Vagina (tissue), 2 donors: ENCODE measurements at regions not wholly inside any gene's neighbourhood (a gene's known extent, or its start where the extent isn't known, plus 50 kb on each side); places are given as distances from the start of the nearest gene placed in this dataset.

ENCODE experiments used
- DNase-seq, 2 donors: peaks; one replicate each; pipeline ENCODE4 v3.0.0-alpha.2; 2017; ENCODE audit errors: extremely low spot score in 2 of 2
- H3K27ac ChIP-seq: fragments of 200-600 bp; sonication (generic); one replicate; pipeline ENCODE4 v1.5.1; 2019
- H3K27me3 ChIP-seq: fragments of 200-600 bp; sonication (generic); one replicate; pipeline ENCODE4 v1.5.1; 2019
- H3K36me3 ChIP-seq, 2 donors: fragments of 200-600 bp; sonication (generic); one replicate each; pipeline ENCODE4 v1.5.1; 2017 to 2019
- H3K4me1 ChIP-seq: fragments of 200-600 bp; sonication (generic); one replicate; pipeline ENCODE4 v1.5.1; 2019
- H3K4me3 ChIP-seq, 2 donors: fragments of 200-600 bp; sonication (generic); 1 replicate in 1 of 2; 2 replicates in 1 of 2; pipeline ENCODE4 v1.5.1; 2016 to 2019
- H3K9me3 ChIP-seq: fragments of 200-600 bp; sonication (generic); one replicate; pipeline ENCODE4 v1.5.1; 2019
- CTCF ChIP-seq, 3 experiments: fragments of 450-650 bp in 2 of 3; fragments of 200-600 bp in 1 of 3; sonication (generic) in 1 of 3; IDR thresholded peaks; one replicate each; pipeline ENCODE4 v1.5.1; 2017 to 2019; ENCODE audit warnings: antibody characterized with exemption in 3 of 3, mild to moderate bottlenecking in 2 of 3, moderate library complexity in 2 of 3
- POLR2A ChIP-seq, 2 donors: fragments of 450-650 bp; IDR thresholded peaks; one replicate each; pipeline ENCODE4 v1.6.1; 2017; ENCODE audit warnings: antibody characterized with exemption in 2 of 2, mild to moderate bottlenecking in 2 of 2, moderate library complexity in 2 of 2
- POLR2AphosphoS5 ChIP-seq, 2 donors: sonication (generic); formaldehyde crosslinking; IDR thresholded peaks; one replicate each; pipeline ENCODE4 v1.9.0; 2017; ENCODE audit warnings: antibody characterized with exemption in 2 of 2, mild to moderate bottlenecking in 2 of 2, low read depth in 1 of 2; ENCODE audit not compliant: insufficient read depth in 1 of 2
- intact Hi-C: fragments of 100-400 bp; cut with DNase I; formaldehyde crosslinking; loops from one replicate; pipeline ENCODE4 v1.15.1; 2023

- Histone ChIP-seq H3K27ac (no peak overlapping the region), H3K27me3 (no peaks in the 10 kb centered on the region), H3K9me3 (no peaks in the 10 kb centered on the region), H3K4me1 (no peaks in the 10 kb centered on the region), H3K4me3 (no peak overlapping the region), H3K36me3 (no peaks in the 10 kb centered on the region)
- intact Hi-C loops, result no loop called here
- TF ChIP-seq CTCF (IDR thresholded peaks at IDR 0.05), result no peak
- TF ChIP-seq POLR2A (IDR thresholded peaks at IDR 0.05), result no peak
- no peak for TF ChIP-seq POLR2AphosphoS5 (IDR thresholded peaks at IDR 0.05; ENCODE audit: insufficient read depth in 1 of 2, low read depth in 1 of 2)
- peak; percentile 49 to 72 for DNase-seq
Measured at GRCh38 chr13:111398196-111398595, 77.8 kb downstream of the TEX29 start.

DNA sequence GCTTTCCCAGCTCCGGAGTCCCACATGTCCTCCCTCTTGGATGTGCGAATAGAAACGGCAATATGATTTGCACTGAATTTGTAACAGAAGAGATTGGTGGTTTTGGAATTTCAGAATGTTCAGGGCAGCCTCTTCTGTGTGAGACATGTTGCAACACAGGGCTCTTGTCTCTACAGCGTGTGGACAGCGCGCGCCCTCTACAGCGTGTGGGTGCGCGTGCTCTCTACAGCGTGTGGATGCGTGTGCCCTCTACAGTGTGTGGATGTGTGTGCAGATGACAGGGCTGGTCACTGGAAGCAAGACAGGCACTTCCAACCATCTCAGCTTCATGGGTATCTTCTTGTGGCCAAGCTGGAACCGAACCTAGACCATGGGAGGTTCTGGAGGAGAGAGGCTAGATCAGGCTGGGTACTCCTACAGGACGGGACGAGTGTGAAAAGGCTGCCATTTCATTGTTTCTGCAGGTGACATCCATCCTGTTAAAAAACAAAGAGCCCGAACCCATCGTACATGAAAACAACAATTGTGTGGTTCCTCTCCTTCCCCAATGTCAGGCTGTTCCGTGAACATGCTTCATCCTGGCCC is 78.4 kb downstream of the TEX29 start:
- peak; percentile 22 to 27 for DNase-seq
- H3K36me3 ChIP-seq, result no peaks in the 10 kb centered on the region
- H3K27me3 ChIP-seq, result no peaks in the 10 kb centered on the region
- no peak overlapping the region for H3K4me3 ChIP-seq
- TF ChIP-seq POLR2AphosphoS5 (IDR thresholded peaks at IDR 0.05; ENCODE audit: insufficient read depth in 1 of 2, low read depth in 1 of 2), result no peak
- no peak for TF ChIP-seq POLR2A (IDR thresholded peaks at IDR 0.05)
- no peak for TF ChIP-seq CTCF (IDR thresholded peaks at IDR 0.05)
- no peak overlapping the region for H3K27ac ChIP-seq
- intact Hi-C loops, result no loop called here
- H3K4me1 ChIP-seq, result no peaks in the 10 kb centered on the region
- no peaks in the 10 kb centered on the region for H3K9me3 ChIP-seq

GRCh38 chr13:111399334-111399733 is 78.9 kb downstream of the TEX29 start:
- Histone ChIP-seq H3K4me1 (no peaks in the 10 kb centered on the region), H3K4me3 (no peak overlapping the region), H3K9me3 (no peaks in the 10 kb centered on the region), H3K27ac (no peak overlapping the region), H3K36me3 (no peaks in the 10 kb centered on the region), H3K27me3 (no peaks in the 10 kb centered on the region)
- no peak for TF ChIP-seq CTCF (IDR thresholded peaks at IDR 0.05)
- no peak for TF ChIP-seq POLR2AphosphoS5 (IDR thresholded peaks at IDR 0.05; ENCODE audit: insufficient read depth in 1 of 2, low read depth in 1 of 2)
- TF ChIP-seq POLR2A (IDR thresholded peaks at IDR 0.05), result no peak
- intact Hi-C loops, result no loop called here
- DNase-seq, result peak; percentile 61 to 74

DNA sequence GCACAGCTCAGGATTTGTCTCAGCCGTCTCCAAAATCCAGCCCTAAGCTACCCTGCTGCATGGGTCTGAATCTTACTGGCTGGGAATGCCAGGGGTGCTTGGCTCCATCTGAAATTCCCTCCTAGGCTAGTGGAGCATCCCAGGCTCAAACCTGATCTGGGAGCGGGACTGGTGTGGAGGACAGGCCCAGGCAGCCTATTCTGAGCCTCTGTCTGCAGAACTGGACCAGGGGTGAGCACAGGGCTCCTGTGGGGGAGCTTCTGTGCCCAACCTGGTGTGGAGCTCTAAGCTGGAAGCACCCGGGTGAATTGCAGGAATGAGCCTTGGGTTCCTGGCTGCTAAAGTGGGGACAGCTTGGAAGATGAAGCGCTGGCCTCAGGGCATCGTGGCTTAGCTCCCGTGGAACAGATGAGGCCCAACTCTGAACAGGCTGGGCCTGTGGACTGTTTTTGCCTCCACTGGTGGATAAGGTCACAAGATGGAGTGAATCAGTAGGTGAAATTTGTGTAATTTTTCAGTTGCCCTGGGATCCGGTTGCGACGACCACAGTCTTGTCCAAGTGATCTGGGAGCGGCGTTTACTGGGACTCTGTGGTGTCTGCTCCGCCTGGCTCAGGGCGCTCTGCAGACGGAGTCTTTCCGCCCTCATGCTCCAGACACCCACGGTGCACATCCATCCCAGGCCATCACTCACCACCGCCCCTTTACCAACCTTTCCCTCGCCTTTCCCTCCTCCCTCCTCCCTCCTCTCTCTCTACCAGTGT is 79.5 kb downstream of the TEX29 start:
- H3K4me3 ChIP-seq, result no peak overlapping the region

More for the DNA sequence above, 79.5 kb downstream of the TEX29 start:
- Histone ChIP-seq H3K27me3 (no peaks in the 10 kb centered on the region), H3K36me3 (no peaks in the 10 kb centered on the region), H3K4me1 (no peaks in the 10 kb centered on the region), H3K27ac (no peak overlapping the region), H3K9me3 (no peaks in the 10 kb centered on the region)
- TF ChIP-seq POLR2AphosphoS5 (IDR thresholded peaks at IDR 0.05; ENCODE audit: insufficient read depth in 1 of 2, low read depth in 1 of 2) (no peak), CTCF (IDR thresholded peaks at IDR 0.05) (no peak), POLR2A (IDR thresholded peaks at IDR 0.05) (no peak)
- DNase-seq, result no peak
- intact Hi-C loops, result no loop called here
